Fibroblast of lung (primary cell): ENCODE measurements at regions not wholly inside any gene's neighbourhood (a gene's known extent, or its start where the extent isn't known, plus 50 kb on each side); places are given as distances from the start of the nearest gene placed in this dataset.

ENCODE experiments used
- DNase-seq, 2 donors: peaks; one replicate each; pipeline versions ENCODE4 v3.0.0 to v3.0.0-alpha.2; 2010; ENCODE audit warnings: low read depth in 2 of 2
- H2AFZ ChIP-seq: 2 replicates; pipeline ENCODE4 v1.5.1; 2012; ENCODE audit warnings: low read length, control low read depth, inconsistent platforms
- H3K27ac ChIP-seq: 2 replicates; pipeline ENCODE4 v1.5.1; 2011; ENCODE audit warnings: low read length, control low read depth; ENCODE audit not compliant: insufficient read depth
- H3K27me3 ChIP-seq: 2 replicates; pipeline ENCODE4 v1.5.1; 2011; ENCODE audit warnings: mild to moderate bottlenecking, low read length; ENCODE audit not compliant: control insufficient read depth, insufficient read depth
- H3K36me3 ChIP-seq: 2 replicates; pipeline ENCODE4 v1.5.1; 2011; ENCODE audit warnings: low read length; ENCODE audit not compliant: control insufficient read depth, insufficient read depth
- H3K4me1 ChIP-seq: 2 replicates; pipeline ENCODE4 v1.5.1; 2011; ENCODE audit warnings: low read length; ENCODE audit not compliant: control insufficient read depth, insufficient read depth; ENCODE audit errors: extremely low read depth
- H3K4me2 ChIP-seq: 2 replicates; pipeline ENCODE4 v1.5.1; 2011; ENCODE audit warnings: low read length, control low read depth; ENCODE audit not compliant: insufficient read depth; ENCODE audit errors: extremely low read depth
- H3K4me3 ChIP-seq, 4 experiments: fragments of 200-600 bp in 1 of 4; sonication (generic) in 1 of 4; replicated peaks in 1 of 4; 2 replicates each; pipeline ENCODE4 v1.5.1; 2011 to 2016; ENCODE audit warnings: low read length in 4 of 4, low read depth in 3 of 4, mild to moderate bottlenecking in 3 of 4, control low read depth in 2 of 4, inconsistent platforms in 1 of 4, mixed read lengths in 1 of 4; ENCODE audit not compliant: insufficient read depth in 1 of 4; ENCODE audit errors: control extremely low read depth in 1 of 4
- H3K79me2 ChIP-seq: 2 replicates; pipeline ENCODE4 v1.5.1; 2012; ENCODE audit warnings: mild to moderate bottlenecking, low read length, inconsistent platforms; ENCODE audit not compliant: control insufficient read depth, insufficient read depth
- H3K9ac ChIP-seq: 2 replicates; pipeline ENCODE4 v1.5.1; 2011; ENCODE audit warnings: mild to moderate bottlenecking, low read length, control low read depth; ENCODE audit not compliant: insufficient read depth
- H3K9me3 ChIP-seq: 2 replicates; pipeline ENCODE4 v1.5.1; 2012; ENCODE audit warnings: low read depth, low read length; ENCODE audit not compliant: control insufficient read depth, insufficient read depth
- H4K20me1 ChIP-seq: 2 replicates; pipeline ENCODE4 v1.5.1; 2011; ENCODE audit warnings: low read length; ENCODE audit not compliant: control insufficient read depth, insufficient read depth; ENCODE audit errors: extremely low read depth
- CTCF ChIP-seq, 2 donors: IDR thresholded peaks in 1 of 2; conservative IDR thresholded peaks in 1 of 2; 1 replicate in 1 of 2; 2 replicates in 1 of 2; pipeline ENCODE4 v1.5.1; 2011 to 2012; ENCODE audit warnings: low read length in 2 of 2, control low read depth in 1 of 2, inconsistent platforms in 1 of 2, low read depth in 1 of 2, mild to moderate bottlenecking in 1 of 2
- EZH2 ChIP-seq: IDR thresholded peaks from 2 replicates; pipeline ENCODE4 v1.5.1; 2012; ENCODE audit warnings: low read length, control low read depth, mild to moderate bottlenecking; ENCODE audit errors: missing control alignments

- H2AFZ ChIP-seq: no peak overlapping the region
- no peaks in the 10 kb centered on the region for H3K79me2 ChIP-seq
- no peak overlapping the region for H3K4me2 ChIP-seq
- DNase-seq: peak in 1 of 2 donors; percentile 19
- no peaks in the 10 kb centered on the region for H3K4me1 ChIP-seq
- H3K27me3 ChIP-seq: no peaks in the 10 kb centered on the region
- no peaks in the 10 kb centered on the region for H3K36me3 ChIP-seq
- H3K27ac ChIP-seq: no peak overlapping the region
- H4K20me1 ChIP-seq: no peaks in the 10 kb centered on the region
- TF ChIP-seq EZH2: no peak
- TF ChIP-seq CTCF (conservative IDR thresholded peaks at IDR 0.05 in 1 of 2, IDR thresholded peaks at IDR 0.05 in 1 of 2; ENCODE audit: low read depth in 1 of 2, low read length in 2 of 2): no peak
- H3K9ac ChIP-seq: no peak overlapping the region
- H3K4me3 ChIP-seq: no peak overlapping the region
- H3K9me3 ChIP-seq: no peaks in the 10 kb centered on the region
Observed at GRCh38 chr4:155430895-155431795, 54.4 kb upstream of the MAP9 start.

- Histone ChIP-seq H2AFZ (no peak overlapping the region), H3K4me2 (no peak overlapping the region), H3K79me2 (no peaks in the 10 kb centered on the region), H4K20me1 (no peaks in the 10 kb centered on the region), H3K9ac (no peak overlapping the region), H3K36me3 (no peaks in the 10 kb centered on the region), H3K27me3 (no peaks in the 10 kb centered on the region), H3K4me1 (no peaks in the 10 kb centered on the region), H3K4me3 (no peak overlapping the region), H3K27ac (no peak overlapping the region), H3K9me3 (no peaks in the 10 kb centered on the region)
- no peak for DNase-seq
- TF ChIP-seq CTCF (conservative IDR thresholded peaks at IDR 0.05 in 1 of 2, IDR thresholded peaks at IDR 0.05 in 1 of 2; ENCODE audit: low read depth in 1 of 2, low read length in 2 of 2): no peak
- TF ChIP-seq EZH2: no peak
Observed at GRCh38 chr4:155428128-155428527, 51.4 kb upstream of the MAP9 start.

- Histone ChIP-seq H3K9ac (no peak overlapping the region), H3K9me3 (no peaks in the 10 kb centered on the region), H3K4me1 (no peaks in the 10 kb centered on the region), H3K4me3 (no peak overlapping the region), H2AFZ (no peak overlapping the region), H3K36me3 (no peaks in the 10 kb centered on the region), H3K27ac (no peak overlapping the region), H3K27me3 (no peaks in the 10 kb centered on the region), H3K79me2 (no peaks in the 10 kb centered on the region), H4K20me1 (no peaks in the 10 kb centered on the region), H3K4me2 (no peak overlapping the region)
- TF ChIP-seq CTCF (conservative IDR thresholded peaks at IDR 0.05 in 1 of 2, IDR thresholded peaks at IDR 0.05 in 1 of 2; ENCODE audit: low read depth in 1 of 2, low read length in 2 of 2) (no peak), EZH2 (no peak)
- no peak for DNase-seq
Observed at GRCh38 chr4:155426953-155427352, 50.2 kb upstream of the MAP9 start.
